ENCODE measurements at regions not wholly inside any gene's neighbourhood (a gene's known extent, or its start where the extent isn't known, plus 50 kb on each side); places are given as distances from the start of the nearest gene placed in this dataset.
"Not testable (repeated sequence)": the region's sequence is repeated elsewhere in the genome, so short reads cannot be mapped to it uniquely, and the experiment has no call there.

GRCh38 chr17:51367836-51368235 lies 107.5 kb downstream of the UTP18 start:
- not testable (repeated sequence) for TF ChIP-seq CTCF (IDR thresholded peaks at IDR 0.05; ENCODE audit: low read depth, low read length); POLR2A (IDR thresholded peaks at IDR 0.05; ENCODE audit: extremely low read depth, insufficient read length); MAX (IDR thresholded peaks at IDR 0.05; ENCODE audit: low read depth, low read length); MYC (IDR thresholded peaks at IDR 0.05; ENCODE audit: low read depth, low read length)
